Cardiac fibroblast (primary cell): ENCODE measurements at regions not wholly inside any gene's neighbourhood (a gene's known extent, or its start where the extent isn't known, plus 50 kb on each side); places are given as distances from the start of the nearest gene placed in this dataset.
"Not testable (repeated sequence)": the region's sequence is repeated elsewhere in the genome, so short reads cannot be mapped to it uniquely, and the experiment has no call there.

Experiments
- DNase-seq, 2 donors: peaks; one replicate each; pipeline versions ENCODE4 v3.0.0 to v3.0.0-alpha.2; 2010; ENCODE audit warnings: low read depth in 2 of 2
- H3K4me3 ChIP-seq, 2 donors: replicated peaks in 1 of 2; 1 replicate in 1 of 2; 2 replicates in 1 of 2; pipeline ENCODE4 v1.5.1; 2011; ENCODE audit warnings: low read depth in 2 of 2, low read length in 2 of 2, mild to moderate bottlenecking in 2 of 2, moderate library complexity in 1 of 2
- TF ChIP-seq, protein P1 (sequence below): IDR thresholded peaks from one replicate; pipeline ENCODE4 v1.5.1; 2011; ENCODE audit warnings: low read depth, mild to moderate bottlenecking, low read length, inconsistent platforms

DNA sequence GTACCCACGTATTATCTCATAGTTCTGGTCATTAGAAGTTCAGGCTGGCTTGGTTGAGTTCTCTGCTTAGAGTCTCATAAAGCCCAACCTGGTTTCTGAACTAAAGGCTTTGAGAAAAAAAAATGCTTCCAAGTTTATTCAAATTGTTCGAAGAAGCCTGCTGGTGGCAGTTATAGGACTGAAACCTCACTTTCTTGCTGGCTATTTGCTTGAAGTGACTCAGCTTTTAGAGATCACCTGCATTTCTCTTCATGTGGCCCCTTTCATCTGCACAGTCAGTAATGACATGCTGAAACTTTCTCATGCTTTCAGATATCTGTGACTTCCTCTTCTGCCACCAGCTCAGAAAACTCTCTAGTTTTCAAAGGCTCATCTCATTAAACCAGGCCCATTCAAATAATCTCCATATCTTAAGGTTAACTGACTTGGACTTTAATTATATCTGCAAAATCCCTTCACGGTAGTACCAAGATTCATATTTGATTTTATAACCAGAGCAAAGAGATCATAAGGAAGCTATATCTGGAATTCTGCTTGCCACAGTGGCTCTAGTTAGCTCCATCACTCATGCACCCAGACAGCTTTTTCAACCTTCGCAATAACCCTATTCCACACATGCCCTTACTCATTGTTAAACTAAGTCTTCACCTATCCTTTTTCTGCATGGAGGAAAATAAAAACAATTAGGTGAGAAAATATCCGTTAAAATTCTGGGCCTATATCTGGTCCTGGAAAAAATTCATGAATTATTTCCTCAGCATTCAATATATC is 433.8 kb upstream of the CBLB start:
- DNase-seq: no peak
- no peak overlapping the region for H3K4me3 ChIP-seq
- TF ChIP-seq, protein P1, sequence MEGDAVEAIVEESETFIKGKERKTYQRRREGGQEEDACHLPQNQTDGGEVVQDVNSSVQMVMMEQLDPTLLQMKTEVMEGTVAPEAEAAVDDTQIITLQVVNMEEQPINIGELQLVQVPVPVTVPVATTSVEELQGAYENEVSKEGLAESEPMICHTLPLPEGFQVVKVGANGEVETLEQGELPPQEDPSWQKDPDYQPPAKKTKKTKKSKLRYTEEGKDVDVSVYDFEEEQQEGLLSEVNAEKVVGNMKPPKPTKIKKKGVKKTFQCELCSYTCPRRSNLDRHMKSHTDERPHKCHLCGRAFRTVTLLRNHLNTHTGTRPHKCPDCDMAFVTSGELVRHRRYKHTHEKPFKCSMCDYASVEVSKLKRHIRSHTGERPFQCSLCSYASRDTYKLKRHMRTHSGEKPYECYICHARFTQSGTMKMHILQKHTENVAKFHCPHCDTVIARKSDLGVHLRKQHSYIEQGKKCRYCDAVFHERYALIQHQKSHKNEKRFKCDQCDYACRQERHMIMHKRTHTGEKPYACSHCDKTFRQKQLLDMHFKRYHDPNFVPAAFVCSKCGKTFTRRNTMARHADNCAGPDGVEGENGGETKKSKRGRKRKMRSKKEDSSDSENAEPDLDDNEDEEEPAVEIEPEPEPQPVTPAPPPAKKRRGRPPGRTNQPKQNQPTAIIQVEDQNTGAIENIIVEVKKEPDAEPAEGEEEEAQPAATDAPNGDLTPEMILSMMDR: no peak

DNA sequence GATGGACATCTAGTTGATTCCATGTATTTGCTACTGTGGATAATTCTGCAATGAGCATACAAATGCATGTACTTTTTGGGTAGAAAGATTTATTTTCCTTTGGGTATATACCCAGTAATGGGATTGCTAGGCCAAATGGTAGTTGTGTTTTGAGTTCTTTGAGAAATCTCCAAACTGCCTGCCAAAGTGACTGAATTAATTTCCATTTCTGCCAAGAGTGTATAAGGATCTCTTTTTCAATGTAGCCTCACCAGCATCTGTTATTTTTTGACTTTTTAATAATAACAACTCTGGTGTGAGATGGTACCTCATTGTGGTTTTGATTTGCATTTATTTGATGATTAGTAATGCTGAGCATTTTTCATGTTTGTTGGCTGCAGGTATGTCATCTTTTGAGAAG is 435.0 kb upstream of the CBLB start:
- DNase-seq: no peak
- no peak overlapping the region for H3K4me3 ChIP-seq
- TF ChIP-seq, protein P1: no peak

DNA sequence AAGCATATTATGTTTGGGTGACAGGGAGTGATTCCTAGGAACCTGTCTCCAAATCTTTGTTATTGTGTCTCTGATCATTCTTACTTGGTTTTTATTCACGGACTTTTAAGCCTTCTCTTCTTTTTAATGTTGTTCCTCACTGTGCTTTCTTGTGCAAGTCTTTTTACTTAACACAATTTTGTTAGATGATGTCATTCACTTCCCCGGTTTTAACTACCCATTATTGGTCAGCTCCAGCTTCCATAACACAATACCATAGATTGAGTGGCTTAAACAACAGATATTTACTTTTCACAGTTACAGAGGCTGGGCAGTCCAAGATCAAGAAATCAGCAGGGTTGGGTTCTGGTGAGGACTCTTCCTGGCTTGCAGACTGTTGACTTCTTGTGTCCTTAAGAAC is 436.3 kb upstream of the CBLB start:
- TF ChIP-seq, protein P1: no peak
- peak; percentile 2 to 41 for DNase-seq
- H3K4me3 ChIP-seq: no peak overlapping the region

DNA sequence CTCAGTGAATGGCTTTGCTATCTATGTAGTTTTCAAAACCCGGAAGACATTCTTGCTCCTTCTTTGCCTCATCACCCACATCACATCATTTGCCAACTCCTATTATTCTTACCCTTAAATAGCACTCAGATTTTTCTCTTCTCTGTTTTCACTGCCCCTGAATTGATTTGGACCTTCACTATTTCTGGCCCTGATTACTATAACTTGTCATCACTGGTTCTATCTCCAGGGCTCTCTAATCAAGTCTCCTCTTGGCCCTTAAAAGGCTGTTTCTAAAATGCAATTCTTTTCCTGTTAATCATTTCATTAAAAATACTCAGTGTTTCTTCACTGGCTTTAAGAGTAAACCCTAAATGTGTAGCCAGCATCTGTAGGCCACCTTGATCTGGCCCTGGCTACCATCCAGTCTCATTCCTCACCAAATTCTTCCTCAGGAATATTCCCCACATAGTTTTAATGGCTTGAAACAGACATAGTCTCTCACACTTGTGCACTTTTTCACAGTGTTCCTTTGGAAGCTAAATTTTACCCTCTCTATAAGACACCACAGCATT is 437.1 kb upstream of the CBLB start:
- peak in 1 of 2 donors; percentile 45 for DNase-seq
- no peak overlapping the region for H3K4me3 ChIP-seq
- TF ChIP-seq, protein P1: no peak

DNA sequence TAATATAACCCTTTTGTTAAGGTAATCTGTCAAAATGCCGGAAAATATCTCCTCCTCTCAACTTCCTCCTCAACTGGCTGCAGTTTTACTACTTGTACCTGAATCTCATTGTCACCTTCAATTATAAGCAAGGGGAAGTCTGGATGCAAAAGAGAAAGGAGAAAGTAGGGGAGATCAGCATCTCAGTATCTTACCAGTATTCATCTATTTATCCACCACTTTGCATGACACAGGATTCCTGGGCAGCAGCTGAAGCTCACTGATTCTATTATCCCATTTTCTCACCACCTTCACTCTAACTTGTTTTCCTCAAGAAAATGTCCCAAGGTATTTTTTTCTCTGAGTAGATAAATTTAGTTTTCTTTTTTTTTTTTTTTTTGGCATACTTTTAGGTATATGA is 440.5 kb upstream of the CBLB start:
- DNase-seq: no peak
- H3K4me3 ChIP-seq: no peak overlapping the region
- TF ChIP-seq, protein P1: no peak

DNA sequence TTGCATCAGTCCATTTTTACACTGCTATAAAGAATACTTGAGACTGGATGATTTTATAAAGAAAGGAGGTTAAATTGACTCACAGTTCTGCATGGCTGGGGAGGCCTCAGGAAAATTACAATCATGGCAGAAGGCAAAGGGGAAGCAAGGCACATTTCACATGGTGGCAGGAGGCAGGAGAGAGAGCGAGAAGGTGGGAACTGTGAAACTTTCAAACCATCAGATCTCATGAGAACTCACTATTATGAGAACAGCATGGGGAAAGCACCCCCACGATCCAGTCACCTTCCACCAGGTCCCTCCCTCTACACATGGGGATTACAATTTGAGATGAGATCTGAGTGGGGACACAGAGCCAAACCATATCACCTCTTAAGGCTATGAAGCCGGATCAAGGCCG is 441.0 kb upstream of the CBLB start:
- DNase-seq, H3K4me3 ChIP-seq: not testable (repeated sequence)

DNA sequence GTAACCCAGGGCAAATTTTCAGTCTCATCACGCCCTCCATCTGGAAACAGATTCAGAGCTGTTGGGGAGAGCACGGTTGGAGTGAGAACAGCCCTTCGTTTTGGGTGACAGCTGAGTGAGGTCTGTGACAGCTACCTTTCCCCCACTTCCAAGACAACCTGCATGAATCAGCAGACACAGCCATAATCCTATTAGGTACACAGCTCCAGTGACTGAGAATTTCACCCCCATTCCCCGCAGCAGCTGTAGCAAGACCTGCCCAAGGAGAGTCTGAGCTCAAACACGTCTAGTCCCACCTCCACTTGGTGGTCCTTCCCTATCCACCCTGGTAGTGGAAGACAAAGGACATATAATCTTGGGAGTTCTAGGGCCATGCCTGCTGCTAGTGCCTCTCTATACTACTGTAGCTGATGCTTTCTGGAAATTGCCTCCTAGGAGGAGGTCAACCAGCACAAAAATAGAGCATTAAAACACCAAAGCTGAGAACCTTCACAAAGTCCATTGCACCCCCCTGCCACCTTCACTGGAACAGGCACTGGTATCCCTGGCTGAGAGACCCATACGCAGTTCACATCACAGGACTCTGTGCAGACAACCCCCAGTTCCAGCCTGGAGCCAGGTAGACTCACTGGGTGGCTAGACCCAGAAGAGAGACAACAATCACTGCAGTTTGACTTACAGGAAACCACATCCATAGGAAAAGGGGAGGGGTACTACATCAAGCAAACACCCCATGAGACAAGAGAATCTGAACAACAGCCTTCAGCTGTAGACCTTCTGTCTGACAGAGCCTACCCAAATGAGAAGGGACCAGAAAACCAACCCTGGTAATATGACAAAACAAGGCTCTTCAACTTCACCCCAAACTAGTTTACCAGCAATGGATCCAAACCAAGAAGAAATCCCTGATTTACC is 448.6 kb upstream of the CBLB start:
- no peak for DNase-seq
- no peak overlapping the region for H3K4me3 ChIP-seq
- TF ChIP-seq, protein P1: no peak

DNA sequence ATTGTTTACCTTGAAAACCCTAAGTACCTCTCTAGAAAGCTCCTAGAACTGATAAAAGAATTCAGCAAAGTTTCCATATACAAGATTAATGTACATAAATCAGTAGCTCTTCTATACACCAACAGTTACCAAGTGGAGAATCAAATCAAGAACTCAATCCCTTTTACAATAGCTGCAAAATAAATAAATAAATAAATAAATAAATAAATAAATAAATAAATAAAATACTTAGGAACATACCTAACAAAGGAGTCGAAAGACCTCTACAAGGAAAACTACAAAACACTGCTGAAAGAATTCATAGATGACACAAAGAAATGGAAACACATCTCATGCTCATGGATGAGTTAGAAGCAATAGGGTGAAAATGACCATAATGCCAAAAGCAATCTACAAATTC is 452.6 kb upstream of the CBLB start:
- DNase-seq, H3K4me3 ChIP-seq: not testable (repeated sequence)
